ENCODE measurements at regions not wholly inside any gene's neighbourhood (a gene's known extent, or its start where the extent isn't known, plus 50 kb on each side); places are given as distances from the start of the nearest gene placed in this dataset.
A peak's percentile ranks its signal among the peaks of the same experiment; 100 is the strongest.

DNA sequence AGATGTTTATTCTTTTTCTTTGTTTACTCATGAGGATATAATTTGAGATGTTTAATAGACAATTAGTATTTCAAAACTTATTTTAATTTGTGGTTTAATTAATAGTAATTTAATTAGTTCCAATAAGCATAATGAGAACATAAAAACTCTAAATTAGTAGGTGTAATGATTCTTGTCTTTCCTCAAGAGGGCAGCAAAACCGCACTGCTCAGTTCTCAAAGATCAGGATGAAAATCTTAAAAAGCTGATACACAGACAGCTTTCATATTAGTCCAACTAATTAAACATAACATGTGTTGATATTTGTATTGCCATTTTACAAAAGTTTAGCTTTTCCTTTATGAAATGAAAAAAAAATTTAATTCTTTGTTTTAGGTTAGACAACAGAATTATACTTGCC lies 106.7 kb upstream of the C21orf91 start:
- CTCF ChIA-PET, result interaction anchor here (0.7 to 3.5 kb wide), 13 partner anchors 9 to 251 kb away, joined by 3 to 26 read pairs (median 4); no protein-coding TSS in a partner anchor
- no peak for DNase-seq
- no peaks in the 10 kb centered on the region for H3K36me3 Mint-ChIP-seq
- H3K9me3 Mint-ChIP-seq, result no peaks in the 10 kb centered on the region
- peaks cover 8% of the 10 kb centered on the region for H3K27me3 Mint-ChIP-seq
- H3K27ac Mint-ChIP-seq, result no peak overlapping the region
- no peaks in the 10 kb centered on the region for H3K4me1 Mint-ChIP-seq
- H3K4me3 Mint-ChIP-seq, result no peak overlapping the region

GRCh38 chr21:17925000-17925610 lies 105.9 kb upstream of the C21orf91 start:
- peaks cover 8% of the 10 kb centered on the region for H3K27me3 Mint-ChIP-seq
- H3K4me3 Mint-ChIP-seq, result no peak overlapping the region
- H3K36me3 Mint-ChIP-seq, result no peaks in the 10 kb centered on the region
- H3K27ac Mint-ChIP-seq, result no peak overlapping the region
- H3K9me3 Mint-ChIP-seq, result peaks cover 2% of the 10 kb centered on the region
- peak; percentile 67 for DNase-seq
- no peaks in the 10 kb centered on the region for H3K4me1 Mint-ChIP-seq
- CTCF ChIA-PET, result interaction anchor here (0.7 to 3.5 kb wide), 22 partner anchors 10 to 554 kb away, joined by 3 to 26 read pairs (median 4); no protein-coding TSS in a partner anchor

GRCh38 chr21:17921579-17922530 lies 102.7 kb upstream of the C21orf91 start:
- CTCF ChIA-PET, result interaction anchor here (0.6 kb wide), 1 partner anchor 535 kb away, joined by 3 read pairs; no protein-coding TSS in a partner anchor

DNA sequence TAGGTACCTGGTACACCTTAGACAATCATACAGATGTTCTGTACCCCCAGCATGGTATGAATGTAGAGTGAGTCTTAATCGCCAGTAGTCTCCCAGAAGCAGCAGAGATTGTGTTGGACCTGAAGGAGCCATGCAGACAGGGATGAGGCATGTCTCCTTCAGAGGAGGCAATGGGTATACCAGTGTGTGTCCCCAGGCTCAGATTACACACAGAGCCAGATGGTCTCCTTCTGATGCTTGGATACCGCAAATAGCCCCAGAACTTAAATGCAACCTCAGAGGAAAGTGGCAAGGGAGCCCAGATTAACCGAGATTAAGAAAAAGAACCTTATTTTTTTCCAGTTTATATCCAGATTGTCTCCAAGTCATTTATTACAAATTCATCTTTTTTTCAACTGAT lies 96.8 kb upstream of the C21orf91 start:
- Mint-ChIP-seq H3K9me3 (peaks cover 10% of the 10 kb centered on the region), H3K36me3 (no peaks in the 10 kb centered on the region), H3K27ac (no peak overlapping the region), H3K4me3 (no peak overlapping the region), H3K27me3 (peaks cover 4% of the 10 kb centered on the region), H3K4me1 (no peaks in the 10 kb centered on the region)
- CTCF ChIA-PET, result interaction anchor here (1.3 kb wide), 1 partner anchor 12 kb away, joined by 3 read pairs; no protein-coding TSS in a partner anchor
- no peak for DNase-seq

More at GRCh38 chr21:17921579-17922530, 102.7 kb upstream of the C21orf91 start:
- DNase-seq, result no peak
- Mint-ChIP-seq H3K9me3 (peaks cover 10% of the 10 kb centered on the region), H3K36me3 (no peaks in the 10 kb centered on the region), H3K27me3 (peaks cover 12% of the 10 kb centered on the region), H3K4me3 (no peak overlapping the region), H3K4me1 (no peaks in the 10 kb centered on the region), H3K27ac (no peak overlapping the region)

DNA sequence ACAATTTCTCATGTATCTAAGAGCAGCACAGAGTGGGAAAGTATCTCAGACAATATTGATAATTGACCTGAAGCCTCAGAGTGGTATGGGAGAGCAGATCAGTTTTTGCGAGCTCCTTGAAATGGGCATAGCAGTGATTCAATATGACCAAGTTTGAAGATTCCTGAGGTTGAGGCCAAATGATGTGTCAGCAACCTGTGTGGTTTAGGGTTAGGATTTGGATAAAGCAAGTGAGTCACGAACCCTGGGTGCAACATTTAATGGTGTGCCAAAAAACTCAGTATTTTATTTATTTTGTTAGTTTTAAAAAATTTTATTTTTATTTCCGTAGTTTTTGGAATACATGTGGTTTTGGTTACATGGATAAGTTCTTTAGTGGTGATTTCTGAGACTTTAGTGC lies 92.5 kb upstream of the C21orf91 start:
- CTCF ChIA-PET, result no interaction called here
- DNase-seq, result no peak
- no peaks in the 10 kb centered on the region for H3K27me3 Mint-ChIP-seq
- H3K4me3 Mint-ChIP-seq, result no peak overlapping the region
- H3K36me3 Mint-ChIP-seq, result no peaks in the 10 kb centered on the region
- H3K9me3 Mint-ChIP-seq, result no peaks in the 10 kb centered on the region
- H3K4me1 Mint-ChIP-seq, result no peaks in the 10 kb centered on the region
- no peak overlapping the region for H3K27ac Mint-ChIP-seq

DNA sequence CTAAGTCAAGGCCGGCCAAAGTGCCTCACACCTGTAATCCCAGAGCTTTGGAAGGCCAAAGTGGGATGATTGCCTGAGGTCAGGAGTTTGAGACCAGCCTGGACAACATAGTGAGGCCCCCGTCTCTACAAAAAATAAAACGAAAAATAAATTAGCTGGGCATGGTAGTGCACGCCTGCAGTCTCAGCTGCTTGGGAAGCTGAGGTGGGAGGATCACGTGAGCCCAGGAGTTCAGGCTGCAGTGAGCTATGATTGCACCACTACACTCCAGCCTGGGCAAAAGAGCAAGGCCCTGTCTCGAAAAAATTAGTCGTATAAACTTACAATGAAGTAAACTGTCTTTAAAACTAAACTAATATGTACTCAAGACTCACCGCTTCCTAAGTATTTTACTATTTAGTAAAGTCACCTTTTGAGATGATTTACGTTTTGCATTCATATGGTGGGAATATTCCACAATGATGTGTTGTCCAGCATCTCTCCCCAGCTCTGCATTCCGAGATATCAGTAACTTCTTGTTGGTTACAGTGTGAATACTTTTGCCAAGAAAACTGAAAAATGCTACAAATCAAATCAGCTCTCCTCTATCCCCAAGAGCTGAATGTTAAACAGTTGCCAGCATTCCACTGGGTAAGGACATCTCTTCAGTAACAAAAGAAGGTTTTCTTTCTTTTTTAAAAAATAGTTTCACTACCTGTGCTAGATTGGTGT lies 84.9 kb upstream of the C21orf91 start:
- no peak for DNase-seq
- H3K4me3 Mint-ChIP-seq, result no peak overlapping the region
- CTCF ChIA-PET, result interaction anchor here (0.7 to 3.9 kb wide), 8 partner anchors 9 to 229 kb away, joined by 3 to 45 read pairs (median 4); no protein-coding TSS in a partner anchor
- H3K9me3 Mint-ChIP-seq, result peaks cover 6% of the 10 kb centered on the region
- H3K36me3 Mint-ChIP-seq, result peaks cover 6% of the 10 kb centered on the region
- no peak overlapping the region for H3K27ac Mint-ChIP-seq
- H3K4me1 Mint-ChIP-seq, result peaks cover 13% of the 10 kb centered on the region
- no peaks in the 10 kb centered on the region for H3K27me3 Mint-ChIP-seq

GRCh38 chr21:17903029-17903806 lies 84.1 kb upstream of the C21orf91 start:
- no peak overlapping the region for H3K27ac Mint-ChIP-seq
- no peak overlapping the region for H3K4me3 Mint-ChIP-seq
- peaks cover 6% of the 10 kb centered on the region for H3K36me3 Mint-ChIP-seq

GRCh38 chr21:17901458-17902079 lies 82.4 kb upstream of the C21orf91 start:
- Mint-ChIP-seq H3K4me1 (peaks cover 34% of the 10 kb centered on the region), H3K9me3 (peaks cover 19% of the 10 kb centered on the region), H3K4me3 (no peak overlapping the region), H3K27ac (no peak overlapping the region), H3K27me3 (no peaks in the 10 kb centered on the region), H3K36me3 (peaks cover 12% of the 10 kb centered on the region)
- DNase-seq, result no peak
- CTCF ChIA-PET, result interaction anchor here (0.7 to 1.3 kb wide), 5 partner anchors 23 to 222 kb away, joined by 3 to 6 read pairs (median 3); no protein-coding TSS in a partner anchor

More at GRCh38 chr21:17903029-17903806, 84.1 kb upstream of the C21orf91 start:
- no peaks in the 10 kb centered on the region for H3K27me3 Mint-ChIP-seq
- peaks cover 22% of the 10 kb centered on the region for H3K4me1 Mint-ChIP-seq
- peaks cover 10% of the 10 kb centered on the region for H3K9me3 Mint-ChIP-seq
- CTCF ChIA-PET, result interaction anchor here (0.7 to 3.9 kb wide), 8 partner anchors 10 to 228 kb away, joined by 3 to 45 read pairs (median 4); no protein-coding TSS in a partner anchor
- no peak for DNase-seq

DNA sequence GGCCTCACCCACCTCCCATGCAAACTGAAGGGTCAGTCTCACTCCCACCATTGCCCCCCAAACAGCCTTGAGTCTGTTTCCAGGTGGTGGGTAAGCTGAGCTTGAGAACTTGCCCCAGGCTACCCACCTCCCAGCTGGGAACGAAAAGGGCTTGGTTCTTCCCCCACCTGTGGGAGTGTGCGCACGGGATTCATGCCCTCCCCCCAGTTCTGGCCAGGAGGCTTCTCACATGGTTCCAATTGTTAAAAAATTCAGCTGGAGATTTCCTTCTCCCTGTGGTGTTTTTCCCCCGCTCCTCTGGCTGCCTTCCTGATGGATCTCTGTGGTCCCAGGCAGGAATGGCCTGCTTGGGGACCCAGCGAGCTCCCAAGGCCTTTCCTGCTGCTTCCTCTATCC lies 81.8 kb upstream of the C21orf91 start:
- Mint-ChIP-seq H3K4me1 (peaks cover 34% of the 10 kb centered on the region), H3K27me3 (no peaks in the 10 kb centered on the region), H3K9me3 (peaks cover 22% of the 10 kb centered on the region), H3K36me3 (peaks cover 15% of the 10 kb centered on the region), H3K27ac (no peak overlapping the region), H3K4me3 (no peak overlapping the region)
- CTCF ChIA-PET, result interaction anchor here (0.7 to 1.3 kb wide), 5 partner anchors 23 to 221 kb away, joined by 3 to 6 read pairs (median 3); no protein-coding TSS in a partner anchor
- DNase-seq, result no peak

DNA sequence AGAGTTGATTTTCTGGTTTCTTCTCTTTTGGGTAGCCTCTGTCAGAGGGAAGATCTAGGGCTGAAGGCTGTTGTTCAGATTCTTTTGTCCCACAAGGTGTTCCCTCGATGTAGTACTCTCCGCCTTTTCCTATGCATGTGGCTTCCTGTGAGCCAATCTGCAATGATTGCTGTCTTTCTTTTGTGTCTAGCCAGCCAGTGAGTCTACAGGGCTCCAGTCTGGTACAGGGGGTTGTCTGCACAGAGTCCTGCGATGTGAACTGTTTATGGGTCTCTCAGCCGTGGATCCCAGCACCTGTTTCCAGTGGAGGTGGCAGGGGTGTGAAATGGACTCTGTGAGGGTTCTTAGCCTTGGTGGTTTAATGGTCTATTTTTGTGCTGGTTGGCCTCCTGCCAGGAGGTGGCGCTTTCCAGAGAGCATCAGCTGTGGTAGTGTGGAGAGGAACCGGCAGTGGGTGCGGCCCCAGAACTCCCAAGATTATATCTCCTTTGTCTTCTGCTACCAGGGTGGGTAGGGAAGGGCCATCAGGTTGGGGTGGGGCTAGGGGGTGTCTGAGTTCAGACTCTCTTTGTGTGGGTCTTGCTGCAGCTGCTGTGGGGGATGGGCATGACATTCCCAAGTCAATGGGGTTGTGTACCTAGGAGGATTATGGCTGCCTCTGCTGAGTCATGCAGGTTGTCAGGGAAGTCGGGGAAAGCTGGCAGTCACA lies 81.3 kb upstream of the C21orf91 start:
- CTCF ChIA-PET, result interaction anchor here (0.6 to 1.3 kb wide), 4 partner anchors 24 to 225 kb away, joined by 3 to 6 read pairs (median 3); no protein-coding TSS in a partner anchor
- Mint-ChIP-seq H3K36me3 (peaks cover 15% of the 10 kb centered on the region), H3K4me3 (no peak overlapping the region), H3K9me3 (peaks cover 24% of the 10 kb centered on the region), H3K4me1 (peaks cover 34% of the 10 kb centered on the region), H3K27me3 (no peaks in the 10 kb centered on the region), H3K27ac (no peak overlapping the region)
- DNase-seq, result no peak

- Mint-ChIP-seq H3K27me3 (no peaks in the 10 kb centered on the region), H3K4me3 (no peak overlapping the region), H3K4me1 (no peaks in the 10 kb centered on the region), H3K36me3 (peaks cover 2% of the 10 kb centered on the region), H3K9me3 (no peaks in the 10 kb centered on the region), H3K27ac (no peak overlapping the region)
- no peak for DNase-seq
- CTCF ChIA-PET, result no interaction called here
Observed at GRCh38 chr21:17889171-17889570, 70.0 kb upstream of the C21orf91 start.

- Mint-ChIP-seq H3K27ac (no peak overlapping the region), H3K9me3 (no peaks in the 10 kb centered on the region), H3K27me3 (no peaks in the 10 kb centered on the region), H3K4me1 (no peaks in the 10 kb centered on the region), H3K4me3 (no peak overlapping the region), H3K36me3 (no peaks in the 10 kb centered on the region)
- DNase-seq, result no peak
- CTCF ChIA-PET, result no interaction called here
Observed at GRCh38 chr21:17869115-17869514, 50.0 kb upstream of the C21orf91 start.

Measured in activated naive CD4-positive, alpha-beta T cell treated with anti-CD3 and anti-CD28 coated beads, Interleukin-2, amount 10 ng/mL, durations not matched to agents 7 days and 5 days (primary cell).